ENCODE measurements at regions not wholly inside any gene's neighbourhood (a gene's known extent, or its start where the extent isn't known, plus 50 kb on each side); places are given as distances from the start of the nearest gene placed in this dataset.

DNA sequence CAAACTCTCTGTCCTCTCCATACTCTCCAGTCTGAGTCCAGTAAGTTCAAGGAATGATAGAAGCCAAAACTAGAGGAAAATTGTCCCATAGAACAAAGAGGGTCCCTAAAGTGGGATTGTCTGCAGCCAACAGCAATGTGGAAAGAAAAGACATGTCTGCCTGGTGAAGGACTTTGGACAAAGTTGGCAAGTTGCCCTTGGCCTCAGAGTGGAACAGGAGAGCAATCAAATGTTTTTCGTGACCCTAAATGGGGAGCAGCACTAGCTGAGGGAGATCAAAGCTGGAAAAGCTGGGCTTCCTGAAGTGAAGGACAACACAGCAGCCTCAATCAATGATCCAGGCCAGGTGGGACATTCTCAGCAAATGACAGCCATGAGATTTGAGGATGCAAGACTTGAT, 183.5 kb downstream of the CHD9NB start:
- Histone ChIP-seq H3K4me2 (ENCODE audit: low read depth, low read length, poor library complexity, severe bottlenecking) (no peak overlapping the region), H3K9me3 (ENCODE audit: insufficient read depth, low read depth, low read length) (no peaks in the 10 kb centered on the region), H3K79me2 (ENCODE audit: insufficient read depth, low read length) (no peaks in the 10 kb centered on the region), H3K36me3 (ENCODE audit: insufficient read depth, low read length) (no peaks in the 10 kb centered on the region), H3K9me2 (replicated peaks; ENCODE audit: low read depth, low read length) (no peaks in the 10 kb centered on the region), H3K27me3 (ENCODE audit: insufficient read depth, low read length, poor library complexity, severe bottlenecking) (no peaks in the 10 kb centered on the region), H4K20me1 (ENCODE audit: insufficient read depth, low read length, poor library complexity, severe bottlenecking) (no peaks in the 10 kb centered on the region), H3K4me1 (ENCODE audit: insufficient read depth, low read length, poor library complexity, severe bottlenecking) (no peaks in the 10 kb centered on the region), H3K9ac (ENCODE audit: low read depth, low read length, poor library complexity, severe bottlenecking) (no peak overlapping the region), H3K4me3 (ENCODE audit: low read length, poor library complexity, severe bottlenecking) (no peak overlapping the region), H3F3A (ENCODE audit: low read depth) (no peaks in the 10 kb centered on the region), H2AFZ (ENCODE audit: low read length) (no peak overlapping the region)
- TF ChIP-seq EZH2phosphoT487 (IDR thresholded peaks at IDR 0.05; ENCODE audit: borderline replicate concordance) (no peak), CTCF (conservative IDR thresholded peaks at IDR 0.05; ENCODE audit: low read length) (no peak)

DNA sequence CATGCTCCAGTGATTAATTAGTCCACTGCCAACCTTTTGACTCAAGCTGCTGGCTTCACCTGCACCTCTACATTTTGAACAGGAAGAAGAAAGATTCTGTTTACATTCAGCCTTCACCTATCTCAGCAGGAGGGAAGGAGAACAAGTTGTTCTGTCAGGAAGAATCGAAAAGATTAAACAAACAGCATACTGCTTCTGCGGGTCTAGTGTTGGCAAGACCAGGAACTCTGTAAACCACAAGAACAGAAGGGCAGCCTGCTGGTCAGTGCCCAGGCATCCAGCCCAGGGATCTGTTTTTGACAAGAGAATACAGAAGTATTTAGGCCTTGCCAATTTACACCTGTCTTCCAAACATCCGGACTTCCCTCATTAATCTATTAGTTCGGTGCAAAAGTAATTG, 189.7 kb downstream of the CHD9NB start:
- no peaks in the 10 kb centered on the region for H4K20me1 ChIP-seq (ENCODE audit: insufficient read depth, low read length, poor library complexity, severe bottlenecking)
- H3K4me1 ChIP-seq (ENCODE audit: insufficient read depth, low read length, poor library complexity, severe bottlenecking) = no peaks in the 10 kb centered on the region
- no peaks in the 10 kb centered on the region for H3K36me3 ChIP-seq (ENCODE audit: insufficient read depth, low read length)
- no peaks in the 10 kb centered on the region for H3F3A ChIP-seq (ENCODE audit: low read depth)
- TF ChIP-seq CTCF (conservative IDR thresholded peaks at IDR 0.05; ENCODE audit: low read length) (no peak), EZH2phosphoT487 (IDR thresholded peaks at IDR 0.05; ENCODE audit: borderline replicate concordance) (no peak)
- H3K79me2 ChIP-seq (ENCODE audit: insufficient read depth, low read length) = no peaks in the 10 kb centered on the region
- H3K9me2 ChIP-seq (replicated peaks; ENCODE audit: low read depth, low read length) = no peaks in the 10 kb centered on the region
- H3K4me3 ChIP-seq (ENCODE audit: low read length, poor library complexity, severe bottlenecking) = no peak overlapping the region
- H3K4me2 ChIP-seq (ENCODE audit: low read depth, low read length, poor library complexity, severe bottlenecking) = no peak overlapping the region
- no peaks in the 10 kb centered on the region for H3K27me3 ChIP-seq (ENCODE audit: insufficient read depth, low read length, poor library complexity, severe bottlenecking)
- no peak overlapping the region for H3K9ac ChIP-seq (ENCODE audit: low read depth, low read length, poor library complexity, severe bottlenecking)
- no peaks in the 10 kb centered on the region for H3K9me3 ChIP-seq (ENCODE audit: insufficient read depth, low read depth, low read length)
- no peak overlapping the region for H2AFZ ChIP-seq (ENCODE audit: low read length)

DNA sequence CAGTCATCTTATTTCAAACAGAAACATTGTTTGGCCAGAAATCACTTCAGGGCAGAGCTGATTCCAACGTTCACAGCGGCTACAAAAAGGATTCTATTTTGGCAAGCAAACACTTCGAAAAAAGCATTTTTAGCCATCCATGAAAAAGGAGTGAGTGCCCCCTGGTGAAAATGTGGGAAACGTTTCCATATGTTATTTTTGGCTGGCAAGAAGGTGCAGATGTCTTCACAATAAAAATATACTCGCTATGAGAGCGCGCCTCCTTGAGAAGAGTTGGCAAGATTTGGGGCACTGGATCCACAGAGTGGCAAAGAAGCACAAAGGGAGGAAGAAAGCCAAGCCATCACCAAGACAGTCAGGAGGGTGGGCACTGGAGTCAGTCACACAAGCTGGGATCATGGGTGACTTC, 191.1 kb downstream of the CHD9NB start:
- Histone ChIP-seq H3K4me2 (ENCODE audit: low read depth, low read length, poor library complexity, severe bottlenecking) (no peak overlapping the region), H3K27me3 (ENCODE audit: insufficient read depth, low read length, poor library complexity, severe bottlenecking) (no peaks in the 10 kb centered on the region), H3K9me3 (ENCODE audit: insufficient read depth, low read depth, low read length) (no peaks in the 10 kb centered on the region), H3K4me1 (ENCODE audit: insufficient read depth, low read length, poor library complexity, severe bottlenecking) (no peaks in the 10 kb centered on the region), H3K9ac (ENCODE audit: low read depth, low read length, poor library complexity, severe bottlenecking) (no peak overlapping the region), H3K9me2 (replicated peaks; ENCODE audit: low read depth, low read length) (no peaks in the 10 kb centered on the region), H4K20me1 (ENCODE audit: insufficient read depth, low read length, poor library complexity, severe bottlenecking) (no peaks in the 10 kb centered on the region), H2AFZ (ENCODE audit: low read length) (no peak overlapping the region), H3K79me2 (ENCODE audit: insufficient read depth, low read length) (no peaks in the 10 kb centered on the region), H3K4me3 (ENCODE audit: low read length, poor library complexity, severe bottlenecking) (no peak overlapping the region), H3F3A (ENCODE audit: low read depth) (no peaks in the 10 kb centered on the region), H3K36me3 (ENCODE audit: insufficient read depth, low read length) (no peaks in the 10 kb centered on the region)
- TF ChIP-seq CTCF (conservative IDR thresholded peaks at IDR 0.05; ENCODE audit: low read length) (no peak), EZH2phosphoT487 (IDR thresholded peaks at IDR 0.05; ENCODE audit: borderline replicate concordance) (no peak)

All from Loucy (cell line).